HG02588 (cell line): ENCODE measurements at regions not wholly inside any gene's neighbourhood (a gene's known extent, or its start where the extent isn't known, plus 50 kb on each side); places are given as distances from the start of the nearest gene placed in this dataset.
"Not testable (repeated sequence)": the region's sequence is repeated elsewhere in the genome, so short reads cannot be mapped to it uniquely, and the experiment has no call there.

ENCODE experiments used
- ATAC-seq: cut with Tn5 transposase; IDR thresholded peaks from one replicate; pipeline ENCODE4 v1.9.1; 2021; ENCODE audit warnings: mild to moderate bottlenecking, moderate library complexity; ENCODE audit not compliant: unreplicated experiment

GRCh38 chr18:70931942-70932814, 643.3 kb downstream of the SOCS6 start:
- ATAC-seq = no peak

GRCh38 chr18:70920840-70921374, 632.1 kb downstream of the SOCS6 start:
- no peak for ATAC-seq

- ATAC-seq = no peak
Measured at GRCh38 chr18:70907673-70908072, 618.8 kb downstream of the SOCS6 start.

GRCh38 chr18:70892381-70892780, 603.5 kb downstream of the SOCS6 start:
- no peak for ATAC-seq

GRCh38 chr18:70870292-70870691, 581.4 kb downstream of the SOCS6 start:
- no peak for ATAC-seq

GRCh38 chr18:70848329-70848728, 559.5 kb downstream of the SOCS6 start:
- no peak for ATAC-seq

GRCh38 chr18:70840649-70841048, 551.8 kb downstream of the SOCS6 start:
- ATAC-seq = no peak

- no peak for ATAC-seq
Measured at GRCh38 chr18:70827632-70828031, 538.8 kb downstream of the SOCS6 start.

GRCh38 chr18:70826571-70826970, 537.7 kb downstream of the SOCS6 start:
- ATAC-seq = no peak

GRCh38 chr18:70822691-70823090, 533.8 kb downstream of the SOCS6 start:
- ATAC-seq = no peak

GRCh38 chr18:70822117-70822516, 533.3 kb downstream of the SOCS6 start:
- no peak for ATAC-seq

GRCh38 chr18:70808481-70809056, 519.7 kb downstream of the SOCS6 start:
- no peak for ATAC-seq

- ATAC-seq = peak; percentile 79
Measured at GRCh38 chr18:70781860-70782453, 493.1 kb downstream of the SOCS6 start.

GRCh38 chr18:70766254-70766653, 477.4 kb downstream of the SOCS6 start:
- ATAC-seq = not testable (repeated sequence)

GRCh38 chr18:70762812-70763211, 474.0 kb downstream of the SOCS6 start:
- no peak for ATAC-seq

GRCh38 chr18:70758780-70759179, 469.9 kb downstream of the SOCS6 start:
- ATAC-seq = no peak

- no peak for ATAC-seq
Measured at GRCh38 chr18:70754486-70754885, 465.6 kb downstream of the SOCS6 start.

- ATAC-seq = no peak
Measured at GRCh38 chr18:70732916-70733315, 444.1 kb downstream of the SOCS6 start.

- ATAC-seq = no peak
Measured at GRCh38 chr18:70732188-70732587, 443.3 kb downstream of the SOCS6 start.

- no peak for ATAC-seq
Measured at GRCh38 chr18:70720607-70721006, 431.8 kb downstream of the SOCS6 start.

- no peak for ATAC-seq
Measured at GRCh38 chr18:70709720-70710119, 420.9 kb downstream of the SOCS6 start.

- no peak for ATAC-seq
Measured at GRCh38 chr18:70709144-70709543, 420.3 kb downstream of the SOCS6 start.
